Panc1 (cell line): ENCODE measurements at regions not wholly inside any gene's neighbourhood (a gene's known extent, or its start where the extent isn't known, plus 50 kb on each side); places are given as distances from the start of the nearest gene placed in this dataset.

ENCODE experiments used
- ATAC-seq: fragments of 200-7000 bp; cut with Tn5 transposase; 2 replicates; pipeline ENCODE4 v1.9.1; 2020; ENCODE audit warnings: mild to moderate bottlenecking, moderate library complexity
- BruUV-seq: library from RNA; stranded (reverse); fragments of 400-500 nt; replicated peaks from 2 replicates; lab custom pipeline; 2021; lab: Mats Ljungman, UMichigan
- CTCF ChIA-PET: fragments of 300-600 bp; sonication (Branson Sonifier 250); formaldehyde crosslinking; loops from one replicate; lab custom pipeline; 2022; ENCODE audit warnings: antibody characterized with exemption; lab: Charles Lee
- POLR2A ChIA-PET: fragments of 300-600 bp; sonication (Branson Sonifier 250); formaldehyde crosslinking; loops from one replicate; lab custom pipeline; 2022; ENCODE audit warnings: antibody characterized with exemption; lab: Charles Lee
- DNase-seq: peaks from one replicate; pipeline ENCODE4 v3.0.0-alpha.2; 2010; ENCODE audit warnings: low read depth, low spot score
- H3K27ac ChIP-seq: 2 replicates; pipeline ENCODE4 v1.5.1; 2011; ENCODE audit warnings: mild to moderate bottlenecking, low read length, inconsistent platforms
- H3K27me3 ChIP-seq: fragments of 200-500 bp; sonication (Bioruptor generic); 2 replicates; pipeline ENCODE4 v1.6.0; 2014; ENCODE audit warnings: low read length, inconsistent platforms; ENCODE audit not compliant: control insufficient read depth, insufficient read depth
- H3K36me3 ChIP-seq: fragments of 200-500 bp; sonication (Bioruptor generic); 2 replicates; pipeline ENCODE4 v1.5.1; 2014; ENCODE audit warnings: inconsistent platforms, mild to moderate bottlenecking, low read length, moderate library complexity; ENCODE audit not compliant: control insufficient read depth, insufficient read depth
- H3K4me1 ChIP-seq: 2 replicates; pipeline ENCODE4 v1.5.1; 2011; ENCODE audit warnings: inconsistent platforms, mild to moderate bottlenecking, low read length, moderate library complexity; ENCODE audit not compliant: control insufficient read depth, insufficient read depth
- H3K4me3 ChIP-seq, 2 experiments: 2 replicates each; pipeline ENCODE4 v1.5.1; 2011 to 2012; ENCODE audit warnings: low read depth in 2 of 2, low read length in 2 of 2, mild to moderate bottlenecking in 2 of 2, inconsistent platforms in 1 of 2, moderate library complexity in 1 of 2
- H3K9me3 ChIP-seq: fragments of 200-500 bp; sonication (Bioruptor generic); 2 replicates; pipeline ENCODE4 v1.5.1; 2014; ENCODE audit warnings: low read depth, mild to moderate bottlenecking, inconsistent platforms, low read length, moderate library complexity; ENCODE audit not compliant: control insufficient read depth, insufficient read depth
- CTCF ChIP-seq: fragments of 450-650 bp; IDR thresholded peaks from 2 replicates; pipeline ENCODE4 v1.5.1; 2017; ENCODE audit warnings: mild to moderate bottlenecking
- POLR2AphosphoS5 ChIP-seq: IDR thresholded peaks from 2 replicates; pipeline ENCODE4 v1.6.1; 2012; ENCODE audit warnings: mild to moderate bottlenecking, low read depth, low read length, moderate library complexity
- SIN3A ChIP-seq: IDR thresholded peaks from 2 replicates; pipeline ENCODE4 v1.6.1; 2012; ENCODE audit warnings: low read depth, mild to moderate bottlenecking, low read length, moderate library complexity, borderline replicate concordance; ENCODE audit not compliant: insufficient read depth
- TCF7L2 ChIP-seq: IDR thresholded peaks from 2 replicates; pipeline ENCODE4 v1.6.1; 2011; ENCODE audit warnings: mild to moderate bottlenecking, low read depth, low read length, inconsistent platforms
- in situ Hi-C: cut with HindIII; loops from 2 replicates; pipeline ENCODE4 v1.10.0; 2016; ENCODE audit warnings: low sequenced_read_pairs, low pct_unique_long_range_greater_than_20kb
- intact Hi-C: fragments of 100-400 bp; cut with micrococcal nuclease; formaldehyde crosslinking; loops from one replicate; pipeline ENCODE4 v1.10.0; 2022; ENCODE audit not compliant: unreplicated experiment
- TF ChIP-seq, protein P1 (sequence below), 2 experiments: IDR thresholded peaks; 2 replicates each; pipeline ENCODE4 v1.6.1; 2011 to 2012; ENCODE audit warnings: low read depth in 2 of 2, control low read depth in 1 of 2, low read length in 1 of 2, mild to moderate bottlenecking in 1 of 2, moderate library complexity in 1 of 2; ENCODE audit not compliant: insufficient read depth in 1 of 2

GRCh38 chr3:74021449-74021848 is 396.7 kb upstream of the PDZRN3 start:
- in situ Hi-C loops (no loop called here), intact Hi-C loops (no loop called here)
- BruUV-seq = no TSS peak
- no peak overlapping the region for H3K4me3 ChIP-seq
- no peaks in the 10 kb centered on the region for H3K27me3 ChIP-seq
- TF ChIP-seq POLR2AphosphoS5 (no peak), TCF7L2 (no peak), CTCF (no peak), SIN3A (no peak)
- TF ChIP-seq, protein P1, sequence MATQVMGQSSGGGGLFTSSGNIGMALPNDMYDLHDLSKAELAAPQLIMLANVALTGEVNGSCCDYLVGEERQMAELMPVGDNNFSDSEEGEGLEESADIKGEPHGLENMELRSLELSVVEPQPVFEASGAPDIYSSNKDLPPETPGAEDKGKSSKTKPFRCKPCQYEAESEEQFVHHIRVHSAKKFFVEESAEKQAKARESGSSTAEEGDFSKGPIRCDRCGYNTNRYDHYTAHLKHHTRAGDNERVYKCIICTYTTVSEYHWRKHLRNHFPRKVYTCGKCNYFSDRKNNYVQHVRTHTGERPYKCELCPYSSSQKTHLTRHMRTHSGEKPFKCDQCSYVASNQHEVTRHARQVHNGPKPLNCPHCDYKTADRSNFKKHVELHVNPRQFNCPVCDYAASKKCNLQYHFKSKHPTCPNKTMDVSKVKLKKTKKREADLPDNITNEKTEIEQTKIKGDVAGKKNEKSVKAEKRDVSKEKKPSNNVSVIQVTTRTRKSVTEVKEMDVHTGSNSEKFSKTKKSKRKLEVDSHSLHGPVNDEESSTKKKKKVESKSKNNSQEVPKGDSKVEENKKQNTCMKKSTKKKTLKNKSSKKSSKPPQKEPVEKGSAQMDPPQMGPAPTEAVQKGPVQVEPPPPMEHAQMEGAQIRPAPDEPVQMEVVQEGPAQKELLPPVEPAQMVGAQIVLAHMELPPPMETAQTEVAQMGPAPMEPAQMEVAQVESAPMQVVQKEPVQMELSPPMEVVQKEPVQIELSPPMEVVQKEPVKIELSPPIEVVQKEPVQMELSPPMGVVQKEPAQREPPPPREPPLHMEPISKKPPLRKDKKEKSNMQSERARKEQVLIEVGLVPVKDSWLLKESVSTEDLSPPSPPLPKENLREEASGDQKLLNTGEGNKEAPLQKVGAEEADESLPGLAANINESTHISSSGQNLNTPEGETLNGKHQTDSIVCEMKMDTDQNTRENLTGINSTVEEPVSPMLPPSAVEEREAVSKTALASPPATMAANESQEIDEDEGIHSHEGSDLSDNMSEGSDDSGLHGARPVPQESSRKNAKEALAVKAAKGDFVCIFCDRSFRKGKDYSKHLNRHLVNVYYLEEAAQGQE (IDR thresholded peaks at IDR 0.05; ENCODE audit: insufficient read depth in 1 of 2, low read depth in 2 of 2, low read length in 1 of 2) = no peak
- ChIA-PET CTCF (no interaction called here), POLR2A (no interaction called here)
- DNase-seq = no peak
- no peaks in the 10 kb centered on the region for H3K9me3 ChIP-seq
- H3K4me1 ChIP-seq = no peaks in the 10 kb centered on the region
- no peak for ATAC-seq
- no peak overlapping the region for H3K27ac ChIP-seq
- H3K36me3 ChIP-seq = no peaks in the 10 kb centered on the region

DNA sequence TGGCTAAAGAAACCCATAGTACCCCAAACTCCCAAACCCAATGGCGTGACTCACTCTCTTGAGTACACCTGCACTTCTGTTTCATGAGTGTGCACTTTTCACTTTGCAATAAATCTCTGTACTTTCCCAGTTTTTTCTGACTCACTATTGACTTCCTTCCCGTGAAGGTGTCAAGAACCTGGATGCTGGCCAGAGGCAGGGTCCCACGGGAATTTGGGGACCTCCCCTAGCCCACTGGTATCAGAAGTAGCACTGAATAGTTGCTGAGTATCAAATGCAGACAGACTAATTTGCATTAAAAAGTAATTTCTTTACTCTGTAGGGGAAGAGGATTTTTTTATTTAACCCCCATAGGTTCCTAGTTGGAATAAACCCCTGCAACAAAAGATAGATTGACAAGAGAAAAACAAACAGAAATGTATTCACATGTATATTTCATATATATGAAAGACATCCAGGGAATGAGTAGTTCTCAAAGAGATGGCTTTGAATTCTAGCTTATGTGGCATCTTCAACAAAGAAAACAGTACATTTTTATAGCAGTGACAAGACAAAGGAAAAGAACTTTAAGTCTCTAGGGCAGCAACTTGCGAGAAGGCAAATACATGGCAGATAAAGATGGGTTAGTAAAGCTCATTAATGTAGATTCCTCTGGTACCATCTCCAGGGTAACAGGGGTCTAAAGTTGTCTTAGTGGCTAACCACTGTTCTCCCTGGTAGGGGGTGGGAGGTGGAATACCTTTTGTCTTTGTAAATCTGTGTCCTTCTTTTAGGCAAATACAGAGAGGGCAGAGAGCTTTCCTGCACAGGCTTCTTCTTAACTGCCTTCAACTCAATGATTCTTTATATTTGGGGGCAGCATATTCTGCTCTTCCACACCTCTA is 385.5 kb upstream of the PDZRN3 start:
- TF ChIP-seq, protein P1 (IDR thresholded peaks at IDR 0.05; ENCODE audit: insufficient read depth in 1 of 2, low read depth in 2 of 2, low read length in 1 of 2) = no peak
- no peak overlapping the region for H3K27ac ChIP-seq
- H3K36me3 ChIP-seq = no peaks in the 10 kb centered on the region
- CTCF ChIA-PET = no interaction called here
- no peaks in the 10 kb centered on the region for H3K9me3 ChIP-seq
- H3K27me3 ChIP-seq = no peaks in the 10 kb centered on the region
- no TSS peak for BruUV-seq
- in situ Hi-C loops (no loop called here), intact Hi-C loops (no loop called here)
- ATAC-seq = no peak
- no peak for DNase-seq
- POLR2A ChIA-PET = no interaction called here
- no peak overlapping the region for H3K4me3 ChIP-seq
- H3K4me1 ChIP-seq = no peaks in the 10 kb centered on the region
